ENCODE measurements at regions not wholly inside any gene's neighbourhood (a gene's known extent, or its start where the extent isn't known, plus 50 kb on each side); places are given as distances from the start of the nearest gene placed in this dataset.
"Not testable (repeated sequence)": the region's sequence is repeated elsewhere in the genome, so short reads cannot be mapped to it uniquely, and the experiment has no call there.

GRCh38 chr9:3658964-3659363, 133.2 kb upstream of the RFX3 start:
- no peak for DNase-seq

GRCh38 chr9:3656224-3656623, 130.4 kb upstream of the RFX3 start:
- DNase-seq: no peak

GRCh38 chr9:3650994-3651622, 125.3 kb upstream of the RFX3 start:
- DNase-seq: no peak

- DNase-seq: no peak
Measured at GRCh38 chr9:3648722-3649246, 123.0 kb upstream of the RFX3 start.

GRCh38 chr9:3648266-3648665, 122.5 kb upstream of the RFX3 start:
- no peak for DNase-seq

- DNase-seq: no peak
Measured at GRCh38 chr9:3647652-3648051, 121.9 kb upstream of the RFX3 start.

- peak in 1 of 2 experiments; percentile 9 for DNase-seq
Measured at GRCh38 chr9:3646226-3646625, 120.4 kb upstream of the RFX3 start.

DNA sequence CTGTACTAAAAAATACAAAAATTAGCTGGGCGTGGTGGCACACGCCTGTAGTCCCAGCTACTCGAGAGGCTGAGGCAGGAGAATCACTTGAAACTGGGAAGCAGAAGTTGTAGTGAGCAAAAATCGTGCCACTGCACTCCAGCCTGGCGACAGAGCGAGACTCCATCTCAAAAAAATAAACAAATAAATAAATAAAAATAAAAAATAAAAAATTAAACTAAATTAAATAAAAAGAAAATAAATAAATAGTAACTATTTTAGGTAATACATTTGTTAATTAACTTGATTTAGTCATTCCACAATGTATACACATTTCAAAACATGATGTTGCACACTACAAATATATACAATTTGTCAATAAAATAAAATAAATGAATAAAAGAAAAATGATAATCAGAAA, 116.3 kb upstream of the RFX3 start:
- DNase-seq: not testable (repeated sequence)

GRCh38 chr9:3629495-3629894, 103.7 kb upstream of the RFX3 start:
- no peak for DNase-seq

DNA sequence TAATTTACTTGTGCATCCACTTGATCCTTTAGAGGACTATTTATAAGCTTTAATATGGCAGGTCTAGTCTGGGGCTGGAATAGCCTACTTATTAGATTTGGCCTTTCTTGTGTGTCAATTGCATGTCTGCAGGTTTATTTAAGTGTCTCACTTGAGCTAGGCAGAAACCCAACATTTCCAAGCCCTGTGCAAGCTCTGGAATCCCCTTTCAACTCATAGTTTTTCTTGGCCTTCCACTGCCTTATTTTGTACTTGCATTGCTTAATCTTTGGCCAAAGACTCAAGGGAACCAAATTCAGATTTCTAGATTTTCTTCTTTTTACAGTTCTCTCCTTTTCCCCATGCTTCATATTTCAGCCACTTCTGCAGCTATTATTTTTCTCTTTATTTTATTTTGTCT, 102.4 kb upstream of the RFX3 start:
- no peak for DNase-seq

DNA sequence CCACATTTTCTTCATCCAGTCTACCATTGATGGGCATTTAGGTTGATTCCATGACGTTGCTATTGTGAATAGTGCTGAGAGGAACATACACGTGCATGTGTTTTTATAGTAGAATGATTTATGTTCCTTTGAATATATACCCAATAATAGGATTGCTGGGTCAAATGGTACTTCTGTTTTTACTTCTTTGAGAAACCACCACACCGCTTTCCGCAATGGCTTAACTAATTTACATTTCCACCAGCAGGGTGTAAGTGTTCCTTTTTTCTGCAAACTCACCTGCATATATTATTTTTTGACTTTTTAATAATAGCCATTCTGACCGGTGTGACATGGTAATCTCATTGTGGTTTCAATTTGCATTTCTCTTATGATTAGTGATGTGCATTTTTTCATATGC, 82.2 kb upstream of the RFX3 start:
- no peak for DNase-seq

- DNase-seq: no peak
Measured at GRCh38 chr9:3600672-3601071, 74.9 kb upstream of the RFX3 start.

- DNase-seq: no peak
Measured at GRCh38 chr9:3597792-3598191, 72.0 kb upstream of the RFX3 start.

DNA sequence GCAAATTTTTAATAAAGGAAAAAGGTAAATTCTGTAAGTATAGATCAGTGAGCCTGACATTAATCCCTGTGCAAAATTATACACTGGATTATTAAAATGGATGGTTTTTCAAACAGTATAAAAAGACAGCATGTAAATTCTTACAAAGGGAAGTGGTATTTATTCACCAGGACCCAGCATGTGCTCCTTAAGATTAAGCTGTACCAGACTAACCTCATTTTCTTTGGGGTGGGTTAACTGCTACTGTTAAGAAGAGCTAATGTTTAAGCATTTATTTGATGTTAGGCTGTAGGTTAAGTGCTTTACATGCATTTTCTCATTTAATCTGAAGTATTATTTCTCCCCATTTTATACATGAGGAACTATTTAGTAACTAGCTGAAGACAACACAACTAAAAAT, 60.3 kb upstream of the RFX3 start:
- no peak for DNase-seq

GRCh38 chr9:3585606-3586005, 59.8 kb upstream of the RFX3 start:
- peak; percentile 10 to 67 for DNase-seq

- DNase-seq: no peak
Measured at GRCh38 chr9:3578786-3579185, 53.0 kb upstream of the RFX3 start.

GRCh38 chr9:3576328-3576727, 50.5 kb upstream of the RFX3 start:
- no peak for DNase-seq

DNA sequence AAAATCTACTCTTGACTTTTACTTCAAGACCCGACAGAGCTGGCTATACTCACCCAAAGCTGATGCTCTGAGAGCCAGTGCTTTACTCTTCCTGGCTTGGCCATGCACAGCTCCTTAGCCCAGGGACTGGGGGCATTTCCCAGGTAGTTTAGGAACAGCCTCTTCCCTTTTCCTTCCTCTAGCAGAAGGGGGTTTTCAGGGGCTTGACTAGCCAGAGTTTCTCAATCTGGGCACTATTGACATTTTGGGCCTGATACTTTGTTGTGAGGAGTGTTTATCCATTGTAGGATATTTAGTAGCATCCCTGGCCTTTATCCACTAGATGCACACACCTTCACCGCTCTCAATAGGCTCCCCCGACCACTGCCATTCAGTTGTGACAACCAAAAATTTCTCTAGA, 50.0 kb upstream of the RFX3 start:
- no peak for DNase-seq

All from NCI-H524 (cell line).